HFF-Myc (cell line): ENCODE measurements at regions not wholly inside any gene's neighbourhood (a gene's known extent, or its start where the extent isn't known, plus 50 kb on each side); places are given as distances from the start of the nearest gene placed in this dataset.

ENCODE experiments used
- DNase-seq: peaks from one replicate; pipeline ENCODE4 v3.0.0-alpha.2; 2011; ENCODE audit warnings: low read depth; ENCODE audit errors: extremely low read depth
- H3K4me3 ChIP-seq: replicated peaks from 2 replicates; pipeline ENCODE4 v1.5.1; 2011; ENCODE audit warnings: low read depth, mild to moderate bottlenecking, control low read depth, low read length
- TF ChIP-seq, protein P1 (sequence below): IDR thresholded peaks from 2 replicates; pipeline ENCODE4 v1.5.1; 2012; ENCODE audit warnings: mild to moderate bottlenecking, low read depth, low read length, control low read depth; ENCODE audit errors: missing control alignments

DNA sequence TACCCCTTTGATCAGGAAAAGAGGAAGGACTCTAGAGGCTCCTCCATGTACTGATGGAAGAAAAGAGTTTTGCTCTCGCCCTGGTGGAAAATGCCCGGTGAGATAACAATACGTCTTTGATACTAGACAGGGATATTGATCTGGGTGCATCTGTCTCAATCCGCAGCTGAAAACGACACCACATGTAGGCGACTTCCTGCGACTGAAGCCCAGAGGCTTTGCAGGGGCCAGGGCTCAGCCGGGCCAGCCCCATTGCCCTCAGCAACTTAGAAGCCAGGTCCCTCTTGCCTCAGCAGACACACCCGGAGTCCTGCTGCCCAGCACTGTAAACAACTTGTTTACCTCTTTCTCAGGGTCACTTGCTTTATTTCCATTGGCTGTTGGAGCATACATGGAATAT, 409.4 kb downstream of the IRS2 start:
- no peak for DNase-seq
- TF ChIP-seq, protein P1, sequence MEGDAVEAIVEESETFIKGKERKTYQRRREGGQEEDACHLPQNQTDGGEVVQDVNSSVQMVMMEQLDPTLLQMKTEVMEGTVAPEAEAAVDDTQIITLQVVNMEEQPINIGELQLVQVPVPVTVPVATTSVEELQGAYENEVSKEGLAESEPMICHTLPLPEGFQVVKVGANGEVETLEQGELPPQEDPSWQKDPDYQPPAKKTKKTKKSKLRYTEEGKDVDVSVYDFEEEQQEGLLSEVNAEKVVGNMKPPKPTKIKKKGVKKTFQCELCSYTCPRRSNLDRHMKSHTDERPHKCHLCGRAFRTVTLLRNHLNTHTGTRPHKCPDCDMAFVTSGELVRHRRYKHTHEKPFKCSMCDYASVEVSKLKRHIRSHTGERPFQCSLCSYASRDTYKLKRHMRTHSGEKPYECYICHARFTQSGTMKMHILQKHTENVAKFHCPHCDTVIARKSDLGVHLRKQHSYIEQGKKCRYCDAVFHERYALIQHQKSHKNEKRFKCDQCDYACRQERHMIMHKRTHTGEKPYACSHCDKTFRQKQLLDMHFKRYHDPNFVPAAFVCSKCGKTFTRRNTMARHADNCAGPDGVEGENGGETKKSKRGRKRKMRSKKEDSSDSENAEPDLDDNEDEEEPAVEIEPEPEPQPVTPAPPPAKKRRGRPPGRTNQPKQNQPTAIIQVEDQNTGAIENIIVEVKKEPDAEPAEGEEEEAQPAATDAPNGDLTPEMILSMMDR: no peak
- no peak overlapping the region for H3K4me3 ChIP-seq

DNA sequence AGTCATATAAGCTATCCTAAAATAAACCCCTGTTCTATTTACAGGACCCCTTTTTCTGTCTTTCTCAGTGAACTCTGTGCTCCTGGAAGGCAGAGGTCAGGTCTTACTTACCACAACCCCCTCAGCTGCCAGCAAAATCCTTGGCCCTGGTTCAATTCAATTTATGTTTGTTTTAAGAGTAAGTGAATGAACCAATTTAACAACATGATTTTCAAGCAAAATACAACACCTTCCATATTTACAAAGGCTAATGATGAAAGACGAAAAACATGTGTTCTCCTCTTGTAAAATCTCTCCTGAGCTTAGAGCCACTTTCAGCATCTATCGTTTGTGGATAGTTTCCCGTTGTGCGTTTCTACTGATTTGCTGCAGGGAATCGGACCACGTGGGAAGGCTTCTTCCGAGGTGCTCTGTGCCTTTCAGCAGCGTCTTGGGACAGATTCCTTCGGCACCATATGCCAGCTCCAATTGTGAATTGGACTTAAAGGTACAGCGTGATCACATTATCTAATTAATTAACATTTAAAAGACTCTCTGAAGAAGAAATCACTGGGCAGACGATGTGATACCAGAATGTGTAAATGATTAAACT, 411.7 kb downstream of the IRS2 start:
- TF ChIP-seq, protein P1: no peak
- H3K4me3 ChIP-seq: no peak overlapping the region
- DNase-seq: no peak

DNA sequence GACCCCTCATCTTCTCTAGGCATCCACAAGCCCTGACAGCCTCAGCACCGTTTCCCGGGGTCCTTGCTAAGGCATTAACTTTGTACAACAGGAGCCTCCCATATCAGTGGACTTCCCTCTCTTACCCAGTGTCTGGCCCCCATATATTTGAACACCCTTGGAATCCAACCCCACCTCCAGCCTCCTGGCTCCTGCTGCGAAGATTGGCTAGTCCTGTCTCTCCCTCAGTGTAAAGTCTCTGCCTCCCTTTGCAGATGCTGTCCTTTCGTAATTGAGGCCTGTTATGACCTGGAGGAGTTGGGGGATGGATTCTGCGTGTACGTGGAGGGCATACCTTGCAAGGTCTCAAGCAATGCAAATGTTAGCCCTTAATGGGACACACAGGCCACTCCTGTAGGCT, 413.7 kb downstream of the IRS2 start:
- TF ChIP-seq, protein P1: no peak
- DNase-seq: no peak
- no peak overlapping the region for H3K4me3 ChIP-seq

DNA sequence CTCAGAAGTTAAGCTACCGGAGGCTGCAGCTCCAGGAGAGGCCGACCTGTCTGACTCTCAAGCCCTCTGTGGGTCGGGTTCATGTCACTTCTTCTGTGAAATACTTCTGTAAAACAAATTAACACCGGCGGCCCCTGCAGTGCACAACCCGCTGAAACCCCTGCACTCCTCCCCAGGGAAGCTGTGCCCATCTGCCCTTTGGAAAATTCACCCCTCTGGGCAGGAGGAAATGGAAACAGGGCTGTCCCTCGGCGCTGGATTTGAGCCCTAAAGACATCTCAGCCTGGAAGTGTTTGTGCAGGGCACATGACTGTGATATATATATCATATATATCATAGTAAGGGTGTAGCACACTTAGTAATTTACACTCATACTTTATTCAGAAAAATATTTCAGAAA, 415.3 kb downstream of the IRS2 start:
- TF ChIP-seq, protein P1: no peak
- no peak for DNase-seq
- no peak overlapping the region for H3K4me3 ChIP-seq

DNA sequence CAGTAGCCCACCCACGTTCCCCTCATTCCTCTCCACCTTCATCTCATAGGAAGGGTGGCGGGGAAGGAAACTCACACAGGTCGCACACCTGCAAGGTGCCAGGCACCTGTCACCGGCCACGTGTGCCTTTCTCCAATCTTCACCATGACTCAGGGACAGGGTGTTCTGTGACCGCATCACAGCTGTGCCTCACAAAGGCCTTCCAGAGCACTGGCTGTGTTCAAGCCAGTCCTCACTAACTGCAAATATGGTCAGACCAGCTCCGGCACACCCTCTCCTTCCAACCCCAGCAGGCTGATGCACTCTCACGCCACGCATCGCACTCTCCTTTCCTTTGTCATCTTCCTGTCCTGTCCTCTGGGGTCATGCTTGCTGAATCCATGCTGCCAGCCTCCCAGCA, 415.9 kb downstream of the IRS2 start:
- no peak for DNase-seq
- H3K4me3 ChIP-seq: no peak overlapping the region
- TF ChIP-seq, protein P1: no peak

DNA sequence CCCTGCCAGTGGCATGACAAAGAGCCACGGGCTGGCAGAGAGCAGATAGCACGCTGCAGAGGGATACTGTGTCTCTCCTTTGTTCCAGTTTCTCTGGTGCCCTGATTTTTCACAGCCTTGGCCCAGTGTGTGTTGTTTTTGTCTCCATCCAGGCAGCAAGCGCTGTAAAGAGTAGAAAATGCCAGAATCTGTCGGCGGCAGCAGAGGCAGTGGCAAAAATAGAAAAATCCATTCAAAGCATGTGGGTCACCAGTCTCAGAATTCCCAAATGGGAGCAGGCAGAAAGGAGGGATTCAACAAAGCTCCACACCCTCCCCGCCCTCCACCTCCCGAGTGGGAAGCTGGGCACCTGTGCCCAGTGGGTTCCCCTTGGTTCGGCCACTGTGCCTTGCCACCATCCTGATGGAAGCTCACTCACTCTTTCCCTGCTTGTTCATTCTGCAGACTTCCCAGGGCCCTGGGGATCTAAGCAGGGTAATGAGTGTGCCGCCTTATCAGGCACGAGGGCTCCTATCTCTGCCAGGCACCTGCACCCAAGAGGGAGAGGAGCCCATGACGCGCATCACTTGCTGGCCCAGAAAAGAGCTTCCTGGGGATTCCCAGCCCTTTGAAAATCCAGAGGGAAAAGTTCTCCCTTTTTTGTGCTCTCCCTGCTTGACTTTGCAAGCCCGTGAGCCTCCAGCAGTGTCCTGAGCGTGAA, 416.9 kb downstream of the IRS2 start:
- H3K4me3 ChIP-seq: no peak overlapping the region

More for the DNA sequence above, 416.9 kb downstream of the IRS2 start:
- TF ChIP-seq, protein P1: no peak
- no peak for DNase-seq
